Panc1 (cell line): ENCODE measurements at regions not wholly inside any gene's neighbourhood (a gene's known extent, or its start where the extent isn't known, plus 50 kb on each side); places are given as distances from the start of the nearest gene placed in this dataset.

Experiments
- ATAC-seq: fragments of 200-7000 bp; cut with Tn5 transposase; 2 replicates; pipeline ENCODE4 v1.9.1; 2020; ENCODE audit warnings: mild to moderate bottlenecking, moderate library complexity
- BruUV-seq: library from RNA; stranded (reverse); fragments of 400-500 nt; replicated peaks from 2 replicates; lab custom pipeline; 2021; lab: Mats Ljungman, UMichigan
- CTCF ChIA-PET: fragments of 300-600 bp; sonication (Branson Sonifier 250); formaldehyde crosslinking; loops from one replicate; lab custom pipeline; 2022; ENCODE audit warnings: antibody characterized with exemption; lab: Charles Lee
- POLR2A ChIA-PET: fragments of 300-600 bp; sonication (Branson Sonifier 250); formaldehyde crosslinking; loops from one replicate; lab custom pipeline; 2022; ENCODE audit warnings: antibody characterized with exemption; lab: Charles Lee
- DNase-seq: peaks from one replicate; pipeline ENCODE4 v3.0.0-alpha.2; 2010; ENCODE audit warnings: low read depth, low spot score
- H3K27ac ChIP-seq: 2 replicates; pipeline ENCODE4 v1.5.1; 2011; ENCODE audit warnings: mild to moderate bottlenecking, low read length, inconsistent platforms
- H3K27me3 ChIP-seq: fragments of 200-500 bp; sonication (Bioruptor generic); 2 replicates; pipeline ENCODE4 v1.6.0; 2014; ENCODE audit warnings: low read length, inconsistent platforms; ENCODE audit not compliant: control insufficient read depth, insufficient read depth
- H3K36me3 ChIP-seq: fragments of 200-500 bp; sonication (Bioruptor generic); 2 replicates; pipeline ENCODE4 v1.5.1; 2014; ENCODE audit warnings: inconsistent platforms, mild to moderate bottlenecking, low read length, moderate library complexity; ENCODE audit not compliant: control insufficient read depth, insufficient read depth
- H3K4me1 ChIP-seq: 2 replicates; pipeline ENCODE4 v1.5.1; 2011; ENCODE audit warnings: inconsistent platforms, mild to moderate bottlenecking, low read length, moderate library complexity; ENCODE audit not compliant: control insufficient read depth, insufficient read depth
- H3K4me3 ChIP-seq, 2 experiments: 2 replicates each; pipeline ENCODE4 v1.5.1; 2011 to 2012; ENCODE audit warnings: low read depth in 2 of 2, low read length in 2 of 2, mild to moderate bottlenecking in 2 of 2, inconsistent platforms in 1 of 2, moderate library complexity in 1 of 2
- H3K9me3 ChIP-seq: fragments of 200-500 bp; sonication (Bioruptor generic); 2 replicates; pipeline ENCODE4 v1.5.1; 2014; ENCODE audit warnings: low read depth, mild to moderate bottlenecking, inconsistent platforms, low read length, moderate library complexity; ENCODE audit not compliant: control insufficient read depth, insufficient read depth
- POLR2AphosphoS5 ChIP-seq: IDR thresholded peaks from 2 replicates; pipeline ENCODE4 v1.6.1; 2012; ENCODE audit warnings: mild to moderate bottlenecking, low read depth, low read length, moderate library complexity
- SIN3A ChIP-seq: IDR thresholded peaks from 2 replicates; pipeline ENCODE4 v1.6.1; 2012; ENCODE audit warnings: low read depth, mild to moderate bottlenecking, low read length, moderate library complexity, borderline replicate concordance; ENCODE audit not compliant: insufficient read depth
- TCF7L2 ChIP-seq: IDR thresholded peaks from 2 replicates; pipeline ENCODE4 v1.6.1; 2011; ENCODE audit warnings: mild to moderate bottlenecking, low read depth, low read length, inconsistent platforms
- in situ Hi-C: cut with HindIII; loops from 2 replicates; pipeline ENCODE4 v1.10.0; 2016; ENCODE audit warnings: low sequenced_read_pairs, low pct_unique_long_range_greater_than_20kb
- intact Hi-C: fragments of 100-400 bp; cut with micrococcal nuclease; formaldehyde crosslinking; loops from one replicate; pipeline ENCODE4 v1.10.0; 2022; ENCODE audit not compliant: unreplicated experiment
- TF ChIP-seq, protein P1 (sequence below): fragments of 450-650 bp; IDR thresholded peaks from 2 replicates; pipeline ENCODE4 v1.5.1; 2017; ENCODE audit warnings: mild to moderate bottlenecking
- TF ChIP-seq, protein P2 (sequence below), 2 experiments: IDR thresholded peaks; 2 replicates each; pipeline ENCODE4 v1.6.1; 2011 to 2012; ENCODE audit warnings: low read depth in 2 of 2, control low read depth in 1 of 2, low read length in 1 of 2, mild to moderate bottlenecking in 1 of 2, moderate library complexity in 1 of 2; ENCODE audit not compliant: insufficient read depth in 1 of 2

DNA sequence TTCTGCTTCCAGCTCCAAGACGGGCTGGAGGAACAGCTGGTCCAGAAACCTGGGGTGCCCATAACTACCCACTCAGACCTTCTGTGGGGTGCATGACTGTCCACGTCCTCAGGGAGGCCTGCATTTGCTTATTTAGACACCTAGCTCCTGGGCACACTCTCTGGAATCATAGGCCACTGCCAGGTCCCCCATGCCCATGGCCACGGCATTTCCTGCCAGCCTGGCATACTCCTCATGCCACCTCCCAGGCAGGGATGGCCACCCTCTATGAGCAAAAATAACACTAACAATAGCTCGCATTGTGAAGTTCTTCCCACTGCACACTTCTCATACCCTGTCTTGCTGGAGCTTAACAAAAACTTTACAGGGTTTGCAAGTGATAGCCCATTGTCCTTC is 166.9 kb upstream of the TPM1 start:
- ATAC-seq (no peak), DNase-seq (no peak)
- TF ChIP-seq, protein P1, sequence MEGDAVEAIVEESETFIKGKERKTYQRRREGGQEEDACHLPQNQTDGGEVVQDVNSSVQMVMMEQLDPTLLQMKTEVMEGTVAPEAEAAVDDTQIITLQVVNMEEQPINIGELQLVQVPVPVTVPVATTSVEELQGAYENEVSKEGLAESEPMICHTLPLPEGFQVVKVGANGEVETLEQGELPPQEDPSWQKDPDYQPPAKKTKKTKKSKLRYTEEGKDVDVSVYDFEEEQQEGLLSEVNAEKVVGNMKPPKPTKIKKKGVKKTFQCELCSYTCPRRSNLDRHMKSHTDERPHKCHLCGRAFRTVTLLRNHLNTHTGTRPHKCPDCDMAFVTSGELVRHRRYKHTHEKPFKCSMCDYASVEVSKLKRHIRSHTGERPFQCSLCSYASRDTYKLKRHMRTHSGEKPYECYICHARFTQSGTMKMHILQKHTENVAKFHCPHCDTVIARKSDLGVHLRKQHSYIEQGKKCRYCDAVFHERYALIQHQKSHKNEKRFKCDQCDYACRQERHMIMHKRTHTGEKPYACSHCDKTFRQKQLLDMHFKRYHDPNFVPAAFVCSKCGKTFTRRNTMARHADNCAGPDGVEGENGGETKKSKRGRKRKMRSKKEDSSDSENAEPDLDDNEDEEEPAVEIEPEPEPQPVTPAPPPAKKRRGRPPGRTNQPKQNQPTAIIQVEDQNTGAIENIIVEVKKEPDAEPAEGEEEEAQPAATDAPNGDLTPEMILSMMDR: no peak
- TF ChIP-seq, protein P2, sequence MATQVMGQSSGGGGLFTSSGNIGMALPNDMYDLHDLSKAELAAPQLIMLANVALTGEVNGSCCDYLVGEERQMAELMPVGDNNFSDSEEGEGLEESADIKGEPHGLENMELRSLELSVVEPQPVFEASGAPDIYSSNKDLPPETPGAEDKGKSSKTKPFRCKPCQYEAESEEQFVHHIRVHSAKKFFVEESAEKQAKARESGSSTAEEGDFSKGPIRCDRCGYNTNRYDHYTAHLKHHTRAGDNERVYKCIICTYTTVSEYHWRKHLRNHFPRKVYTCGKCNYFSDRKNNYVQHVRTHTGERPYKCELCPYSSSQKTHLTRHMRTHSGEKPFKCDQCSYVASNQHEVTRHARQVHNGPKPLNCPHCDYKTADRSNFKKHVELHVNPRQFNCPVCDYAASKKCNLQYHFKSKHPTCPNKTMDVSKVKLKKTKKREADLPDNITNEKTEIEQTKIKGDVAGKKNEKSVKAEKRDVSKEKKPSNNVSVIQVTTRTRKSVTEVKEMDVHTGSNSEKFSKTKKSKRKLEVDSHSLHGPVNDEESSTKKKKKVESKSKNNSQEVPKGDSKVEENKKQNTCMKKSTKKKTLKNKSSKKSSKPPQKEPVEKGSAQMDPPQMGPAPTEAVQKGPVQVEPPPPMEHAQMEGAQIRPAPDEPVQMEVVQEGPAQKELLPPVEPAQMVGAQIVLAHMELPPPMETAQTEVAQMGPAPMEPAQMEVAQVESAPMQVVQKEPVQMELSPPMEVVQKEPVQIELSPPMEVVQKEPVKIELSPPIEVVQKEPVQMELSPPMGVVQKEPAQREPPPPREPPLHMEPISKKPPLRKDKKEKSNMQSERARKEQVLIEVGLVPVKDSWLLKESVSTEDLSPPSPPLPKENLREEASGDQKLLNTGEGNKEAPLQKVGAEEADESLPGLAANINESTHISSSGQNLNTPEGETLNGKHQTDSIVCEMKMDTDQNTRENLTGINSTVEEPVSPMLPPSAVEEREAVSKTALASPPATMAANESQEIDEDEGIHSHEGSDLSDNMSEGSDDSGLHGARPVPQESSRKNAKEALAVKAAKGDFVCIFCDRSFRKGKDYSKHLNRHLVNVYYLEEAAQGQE (IDR thresholded peaks at IDR 0.05; ENCODE audit: insufficient read depth in 1 of 2, low read depth in 2 of 2, low read length in 1 of 2): no peak
- TF ChIP-seq TCF7L2 (no peak), POLR2AphosphoS5 (no peak)
- no peak overlapping the region for H3K4me3 ChIP-seq
- CTCF ChIA-PET: no interaction called here
- H3K4me1 ChIP-seq: no peaks in the 10 kb centered on the region
- no peaks in the 10 kb centered on the region for H3K27me3 ChIP-seq
- no TSS peak for BruUV-seq
- H3K27ac ChIP-seq: no peak overlapping the region
- H3K36me3 ChIP-seq: no peaks in the 10 kb centered on the region
- POLR2A ChIA-PET: no interaction called here
- intact Hi-C loops: no loop called here
- H3K9me3 ChIP-seq: no peaks in the 10 kb centered on the region
- in situ Hi-C loops: no loop called here

DNA sequence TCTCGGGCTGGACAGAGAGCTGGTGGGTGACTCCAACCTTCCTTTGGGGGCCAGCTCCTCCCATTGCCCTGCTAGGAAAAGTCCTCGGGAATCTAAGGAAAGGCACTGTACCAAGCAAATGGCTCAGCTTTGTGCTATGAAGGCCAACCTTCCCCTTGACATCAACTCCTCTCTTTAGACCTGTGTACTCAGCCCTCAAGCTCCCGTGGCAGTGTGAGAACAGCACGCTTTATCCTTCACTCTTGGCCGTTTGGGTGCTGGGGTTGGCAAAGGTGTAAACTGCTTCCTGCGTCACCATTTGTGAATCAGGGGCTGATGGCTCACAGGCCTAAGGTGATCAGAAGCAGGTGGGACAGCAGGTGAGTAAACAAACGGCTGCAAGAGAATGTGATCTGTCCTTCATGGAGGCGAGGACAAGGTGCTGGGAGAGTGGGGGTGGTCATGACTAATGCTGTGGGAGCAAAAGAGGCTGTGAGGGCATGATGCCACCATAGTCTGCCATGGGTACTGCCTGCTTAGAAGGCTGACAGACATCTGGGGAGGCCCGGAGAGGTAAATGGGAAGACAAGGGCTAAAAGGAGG is 165.2 kb upstream of the TPM1 start:
- Histone ChIP-seq H3K9me3 (no peaks in the 10 kb centered on the region), H3K4me3 (no peak overlapping the region), H3K27me3 (no peaks in the 10 kb centered on the region), H3K4me1 (no peaks in the 10 kb centered on the region), H3K36me3 (no peaks in the 10 kb centered on the region), H3K27ac (no peak overlapping the region)
- no peak for TF ChIP-seq SIN3A
- ATAC-seq: no peak
- BruUV-seq: no TSS peak
- no peak for DNase-seq
- in situ Hi-C loops (no loop called here), intact Hi-C loops (no loop called here)
- ChIA-PET CTCF (no interaction called here), POLR2A (no interaction called here)

DNA sequence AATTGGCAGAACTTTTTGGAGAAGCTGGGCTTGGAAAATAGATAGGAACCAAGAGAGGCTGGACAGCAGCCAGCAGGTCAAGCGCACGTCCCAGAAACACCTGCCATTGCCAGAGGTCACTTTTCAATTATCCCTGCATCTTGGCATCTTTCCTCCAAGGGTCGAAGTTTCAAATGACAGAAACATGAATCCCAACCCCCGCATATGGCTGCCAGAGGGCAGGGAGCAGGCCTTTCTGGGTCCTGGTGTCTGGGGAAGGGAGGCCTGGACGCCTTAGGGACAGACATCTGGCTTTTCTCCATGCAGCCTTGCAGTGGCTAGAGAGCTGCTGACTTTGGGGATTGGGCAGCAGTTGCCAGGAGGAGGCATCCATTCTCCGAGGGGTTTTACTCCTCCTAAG is 164.5 kb upstream of the TPM1 start:
- BruUV-seq: no TSS peak
- ChIA-PET CTCF (no interaction called here), POLR2A (no interaction called here)
- Histone ChIP-seq H3K27me3 (no peaks in the 10 kb centered on the region), H3K4me1 (no peaks in the 10 kb centered on the region), H3K36me3 (no peaks in the 10 kb centered on the region), H3K4me3 (no peak overlapping the region), H3K9me3 (no peaks in the 10 kb centered on the region), H3K27ac (no peak overlapping the region)
- intact Hi-C loops: no loop called here
- ATAC-seq (no peak), DNase-seq (no peak)
- in situ Hi-C loops: no loop called here
- TF ChIP-seq, protein P1: no peak
- TF ChIP-seq TCF7L2: no peak
- no peak for TF ChIP-seq POLR2AphosphoS5
- no peak for TF ChIP-seq SIN3A
- TF ChIP-seq, protein P2 (IDR thresholded peaks at IDR 0.05; ENCODE audit: insufficient read depth in 1 of 2, low read depth in 2 of 2, low read length in 1 of 2): no peak
